ENCODE measurements at regions not wholly inside any gene's neighbourhood (a gene's known extent, or its start where the extent isn't known, plus 50 kb on each side); places are given as distances from the start of the nearest gene placed in this dataset.

- DNase-seq: no peak
- Mint-ChIP-seq H3K4me1 (ENCODE audit: low read depth, unreplicated experiment) (peaks cover 8% of the 10 kb centered on the region), H3K9me3 (ENCODE audit: unreplicated experiment) (no peaks in the 10 kb centered on the region), H3K36me3 (ENCODE audit: insufficient read depth, unreplicated experiment) (no peaks in the 10 kb centered on the region), H3K27ac (ENCODE audit: unreplicated experiment) (no peak overlapping the region), H3K27me3 (ENCODE audit: insufficient read depth, unreplicated experiment) (no peaks in the 10 kb centered on the region), H3K4me3 (ENCODE audit: unreplicated experiment) (no peak overlapping the region)
- ChIA-PET CTCF (no interaction called here), POLR2A (no interaction called here)
- H3K27me3 ChIP-seq (replicated peaks; ENCODE audit: control insufficient read depth, insufficient read depth, low read length): no peaks in the 10 kb centered on the region
- no peaks in the 10 kb centered on the region for H3K36me3 ChIP-seq (ENCODE audit: control insufficient read depth, insufficient read depth, low read length)
- no peak overlapping the region for H3K4me3 ChIP-seq (ENCODE audit: low read depth, low read length)
- H3K9me3 ChIP-seq: no peaks in the 10 kb centered on the region
- no peak for TF ChIP-seq CTCF (IDR thresholded peaks at IDR 0.05; ENCODE audit: insufficient read depth in 1 of 2, low read depth in 1 of 2, low read length in 1 of 2, severe bottlenecking in 1 of 2, unreplicated experiment in 1 of 2)
- intact Hi-C loops (cut with micrococcal nuclease; ENCODE audit: unreplicated experiment): loop anchor here (5.0 kb wide), 1 partner anchor 41 kb away; no protein-coding TSS in a partner anchor
- no TSS peak for BruUV-seq (replicated peaks)
- H3K4me1 ChIP-seq: peaks cover 12% of the 10 kb centered on the region
These were observed 58.5 kb upstream of the KLF13 start for GRCh38 chr15:31268108-31268501.

GRCh38 chr15:31268911-31269784, 57.5 kb upstream of the KLF13 start:
- H3K36me3 Mint-ChIP-seq (ENCODE audit: insufficient read depth, unreplicated experiment): no peaks in the 10 kb centered on the region
- CTCF ChIA-PET: interaction anchor here (0.7 to 1.2 kb wide), 2 partner anchors 9 to 166 kb away, joined by 3 read pairs; no protein-coding TSS in a partner anchor
- no peaks in the 10 kb centered on the region for H3K27me3 Mint-ChIP-seq (ENCODE audit: insufficient read depth, unreplicated experiment)
- DNase-seq: peak in 1 of 2 experiments; percentile 33
- intact Hi-C loops (cut with micrococcal nuclease; ENCODE audit: unreplicated experiment): loop anchor here (5.0 kb wide), 1 partner anchor 42 kb away; no protein-coding TSS in a partner anchor
- Histone ChIP-seq H3K4me3 (ENCODE audit: low read depth, low read length) (no peak overlapping the region), H3K36me3 (ENCODE audit: control insufficient read depth, insufficient read depth, low read length) (no peaks in the 10 kb centered on the region), H3K9me3 (no peaks in the 10 kb centered on the region; the same call in 1 of the 2 replicates), H3K4me1 (peaks cover 12% of the 10 kb centered on the region), H3K27me3 (replicated peaks; ENCODE audit: control insufficient read depth, insufficient read depth, low read length) (no peaks in the 10 kb centered on the region)
- peaks cover 8% of the 10 kb centered on the region for H3K4me1 Mint-ChIP-seq (ENCODE audit: low read depth, unreplicated experiment)
- BruUV-seq (replicated peaks): no TSS peak
- POLR2A ChIA-PET: no interaction called here
- TF ChIP-seq CTCF (IDR thresholded peaks at IDR 0.05; ENCODE audit: insufficient read depth in 1 of 2, low read depth in 1 of 2, low read length in 1 of 2, severe bottlenecking in 1 of 2, unreplicated experiment in 1 of 2): no peak
- no peak overlapping the region for H3K4me3 Mint-ChIP-seq (ENCODE audit: unreplicated experiment)
- H3K27ac Mint-ChIP-seq (ENCODE audit: unreplicated experiment): no peak overlapping the region
- no peaks in the 10 kb centered on the region for H3K9me3 Mint-ChIP-seq (ENCODE audit: unreplicated experiment)

GRCh38 chr15:31269816-31270575, 56.6 kb upstream of the KLF13 start:
- H3K4me1 ChIP-seq: peaks cover 14% of the 10 kb centered on the region
- ChIA-PET POLR2A (no interaction called here), CTCF (no interaction called here)
- Mint-ChIP-seq H3K36me3 (ENCODE audit: insufficient read depth, unreplicated experiment) (no peaks in the 10 kb centered on the region), H3K4me3 (ENCODE audit: unreplicated experiment) (no peak overlapping the region), H3K9me3 (ENCODE audit: unreplicated experiment) (no peaks in the 10 kb centered on the region), H3K4me1 (ENCODE audit: low read depth, unreplicated experiment) (peaks cover 8% of the 10 kb centered on the region), H3K27ac (ENCODE audit: unreplicated experiment) (no peak overlapping the region), H3K27me3 (ENCODE audit: insufficient read depth, unreplicated experiment) (no peaks in the 10 kb centered on the region)
- intact Hi-C loops (cut with micrococcal nuclease; ENCODE audit: unreplicated experiment): loop anchor here (5.0 kb wide), 1 partner anchor 43 kb away; no protein-coding TSS in a partner anchor
- no peaks in the 10 kb centered on the region; the same call in 1 of the 2 replicates for H3K9me3 ChIP-seq
- BruUV-seq (replicated peaks): no TSS peak
- no peaks in the 10 kb centered on the region for H3K27me3 ChIP-seq (replicated peaks; ENCODE audit: control insufficient read depth, insufficient read depth, low read length)
- no peak overlapping the region for H3K4me3 ChIP-seq (ENCODE audit: low read depth, low read length)
- no peak for TF ChIP-seq CTCF (IDR thresholded peaks at IDR 0.05; ENCODE audit: insufficient read depth in 1 of 2, low read depth in 1 of 2, low read length in 1 of 2, severe bottlenecking in 1 of 2, unreplicated experiment in 1 of 2)
- peak in 1 of 2 experiments; percentile 9 for DNase-seq
- H3K36me3 ChIP-seq (ENCODE audit: control insufficient read depth, insufficient read depth, low read length): no peaks in the 10 kb centered on the region

Data from Caco-2 (cell line).